ENCODE measurements at regions not wholly inside any gene's neighbourhood (a gene's known extent, or its start where the extent isn't known, plus 50 kb on each side); places are given as distances from the start of the nearest gene placed in this dataset.
"Not testable (repeated sequence)": the region's sequence is repeated elsewhere in the genome, so short reads cannot be mapped to it uniquely, and the experiment has no call there.

DNA sequence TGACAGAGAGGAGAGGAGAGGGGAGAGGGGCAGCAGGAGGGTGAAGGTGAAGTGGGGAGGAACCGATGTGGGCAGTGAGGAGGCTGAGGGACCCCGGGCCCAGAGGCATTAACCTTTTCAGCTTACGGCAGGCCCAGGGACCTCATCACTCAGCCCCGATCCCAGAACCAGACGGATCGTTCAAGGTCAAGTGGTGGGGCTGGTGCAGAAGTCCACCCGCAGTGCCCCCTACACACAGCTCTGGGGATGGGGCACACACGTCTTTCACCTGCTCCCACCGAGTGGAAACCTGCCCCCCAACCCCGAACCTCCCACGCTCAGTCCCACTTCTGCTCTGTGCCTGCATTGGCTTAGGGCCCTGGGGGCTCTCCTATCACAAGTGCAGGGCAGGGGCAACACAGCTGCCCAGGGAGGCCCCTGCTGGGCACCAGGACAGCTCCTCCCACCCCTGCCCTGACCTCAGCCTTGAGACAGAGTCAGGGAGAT is 81.9 kb upstream of the GOLGA6L4 start:
- not testable (repeated sequence) for DNase-seq (ENCODE audit: low read depth)

DNA sequence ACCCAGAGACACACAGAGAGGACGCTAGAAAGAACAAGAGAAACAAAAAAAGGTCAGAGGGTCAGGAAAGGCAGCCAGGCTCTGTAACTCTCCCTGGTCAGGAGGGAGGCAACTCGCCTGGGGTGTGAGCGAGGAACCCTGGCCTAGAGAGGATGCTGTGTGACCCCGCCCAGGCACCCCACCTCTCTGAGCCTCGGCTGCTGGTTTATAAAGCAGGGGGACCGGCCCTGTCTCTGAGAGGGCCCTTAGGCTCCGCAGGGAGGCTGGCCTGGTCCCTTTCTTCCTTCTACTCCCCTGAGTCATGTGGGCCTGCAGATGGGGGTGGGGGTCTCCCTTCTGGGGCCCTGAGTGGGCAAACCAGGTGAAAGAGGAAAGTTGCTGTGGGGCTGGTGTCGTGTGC is 81.3 kb upstream of the GOLGA6L4 start:
- not testable (repeated sequence) for DNase-seq (ENCODE audit: low read depth)

DNA sequence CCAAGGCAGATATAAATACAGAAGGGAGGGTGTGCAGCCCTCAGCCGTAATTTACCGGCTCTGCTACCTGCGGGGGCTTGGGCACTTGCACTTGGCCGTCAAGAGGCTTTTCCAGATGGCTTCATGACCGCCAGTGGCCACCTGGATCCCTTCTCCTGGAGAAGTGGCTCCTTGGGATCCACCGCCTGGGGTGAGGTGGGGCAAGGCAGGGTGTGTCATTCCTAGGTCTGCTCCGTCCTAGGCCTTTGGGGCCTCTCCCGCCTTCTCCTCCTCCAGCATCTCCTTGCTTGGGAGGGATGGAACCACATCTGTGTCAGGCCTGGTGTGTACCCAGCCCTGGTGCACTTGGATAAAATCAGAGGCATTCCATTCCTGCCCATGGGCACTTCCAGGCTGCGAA is 80.8 kb upstream of the GOLGA6L4 start:
- DNase-seq (ENCODE audit: low read depth) = not testable (repeated sequence)

DNA sequence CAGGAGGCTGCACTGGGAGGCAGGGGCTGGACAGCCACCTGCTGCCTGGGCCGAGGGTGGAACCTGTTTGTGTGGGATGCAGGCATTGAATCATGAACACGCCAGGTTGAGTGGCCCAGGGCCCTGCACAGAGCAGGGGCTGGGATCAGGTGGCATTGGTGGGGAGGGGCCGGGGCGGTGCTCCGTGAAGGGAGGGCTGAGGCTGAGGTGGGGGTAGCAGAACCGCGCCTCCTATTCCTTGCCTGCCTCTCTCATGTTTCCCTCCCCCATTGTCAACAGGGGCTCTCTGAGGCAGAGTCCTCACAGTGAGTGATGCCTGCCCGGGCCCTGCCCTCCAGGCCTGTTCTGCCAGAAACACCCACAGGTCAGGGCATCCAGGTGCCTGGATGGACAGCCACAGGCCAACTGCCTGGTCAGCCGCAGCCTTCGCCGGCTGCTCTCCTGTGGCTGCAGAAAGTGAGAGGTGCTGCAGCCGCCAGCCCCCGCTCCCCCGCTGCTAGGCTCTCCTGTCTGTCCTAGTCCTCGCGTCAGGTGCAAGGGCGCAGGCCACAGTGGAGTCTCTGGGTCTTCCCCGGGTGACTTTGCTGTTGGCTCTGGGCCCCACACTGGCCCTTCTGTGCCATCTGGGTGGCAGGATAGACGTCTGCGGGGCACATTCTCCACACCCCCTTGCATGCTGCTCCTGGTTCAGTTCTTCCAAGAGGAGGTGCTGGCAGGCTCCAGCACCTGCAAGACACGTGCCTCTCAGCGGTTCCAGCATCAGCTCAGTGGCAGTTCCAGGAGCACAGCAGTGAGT is 79.6 kb upstream of the GOLGA6L4 start:
- not testable (repeated sequence) for DNase-seq (ENCODE audit: low read depth)

DNA sequence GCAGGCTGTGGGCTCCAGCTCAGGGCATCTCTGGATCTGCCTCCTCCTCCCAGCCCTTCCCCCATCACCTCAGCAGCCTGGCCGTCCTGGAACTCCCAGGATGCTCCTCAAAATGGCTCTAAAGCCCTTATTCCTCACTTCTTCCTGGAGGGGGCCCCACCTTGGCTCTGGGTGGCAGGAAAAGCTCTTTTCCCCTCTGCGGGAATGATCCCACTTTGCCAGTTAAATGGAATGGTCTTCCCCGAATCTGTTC is 79.1 kb upstream of the GOLGA6L4 start:
- not testable (repeated sequence) for DNase-seq (ENCODE audit: low read depth)

DNA sequence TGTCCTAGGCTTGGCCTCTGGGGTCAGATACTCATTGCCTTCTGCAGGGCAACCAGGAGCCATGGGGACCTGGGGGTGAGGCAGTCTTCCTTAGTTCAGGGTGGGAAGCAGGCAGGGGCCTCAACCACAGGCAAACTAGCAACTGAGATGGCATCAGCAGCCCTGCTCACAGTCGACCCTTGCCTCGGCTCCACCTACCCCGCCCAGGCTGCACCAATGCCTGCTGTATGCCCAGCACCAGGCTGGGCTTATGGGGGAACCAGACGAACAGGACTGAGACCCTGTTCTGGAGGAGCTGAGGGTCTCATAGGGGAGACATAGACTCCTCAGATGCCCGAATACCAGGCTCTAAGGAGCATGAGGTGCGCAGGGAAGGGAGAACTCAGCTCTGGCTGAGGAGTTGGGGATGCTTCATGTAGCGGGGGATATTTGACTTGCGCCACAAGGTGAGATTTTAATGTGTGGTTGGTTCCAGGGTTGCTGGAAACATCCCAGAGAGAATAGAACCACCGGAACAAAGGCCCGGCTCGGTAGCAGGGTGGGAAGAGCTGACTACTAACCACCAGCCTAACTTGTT is 78.4 kb upstream of the GOLGA6L4 start:
- not testable (repeated sequence) for DNase-seq (ENCODE audit: low read depth)

DNA sequence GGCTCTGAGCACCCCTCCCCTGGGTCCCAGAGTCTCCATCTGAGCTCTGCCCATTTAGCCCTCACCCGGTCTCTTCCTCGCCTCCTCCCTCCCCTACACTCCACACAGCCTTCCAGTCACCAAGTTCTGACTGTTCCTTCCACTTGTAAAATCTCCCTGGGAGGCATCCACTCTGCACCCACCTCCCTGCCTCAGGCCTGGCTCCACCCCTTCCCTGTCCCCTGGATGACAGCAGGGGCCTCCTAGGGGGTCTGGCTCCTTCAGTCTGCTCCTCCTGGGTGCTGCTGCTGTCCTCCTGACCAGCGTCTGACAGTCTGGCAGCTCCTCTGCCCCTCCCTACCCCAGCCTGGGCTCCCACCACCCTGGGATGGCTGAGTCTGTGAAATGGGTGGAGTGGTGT is 77.7 kb upstream of the GOLGA6L4 start:
- not testable (repeated sequence) for DNase-seq (ENCODE audit: low read depth)

DNA sequence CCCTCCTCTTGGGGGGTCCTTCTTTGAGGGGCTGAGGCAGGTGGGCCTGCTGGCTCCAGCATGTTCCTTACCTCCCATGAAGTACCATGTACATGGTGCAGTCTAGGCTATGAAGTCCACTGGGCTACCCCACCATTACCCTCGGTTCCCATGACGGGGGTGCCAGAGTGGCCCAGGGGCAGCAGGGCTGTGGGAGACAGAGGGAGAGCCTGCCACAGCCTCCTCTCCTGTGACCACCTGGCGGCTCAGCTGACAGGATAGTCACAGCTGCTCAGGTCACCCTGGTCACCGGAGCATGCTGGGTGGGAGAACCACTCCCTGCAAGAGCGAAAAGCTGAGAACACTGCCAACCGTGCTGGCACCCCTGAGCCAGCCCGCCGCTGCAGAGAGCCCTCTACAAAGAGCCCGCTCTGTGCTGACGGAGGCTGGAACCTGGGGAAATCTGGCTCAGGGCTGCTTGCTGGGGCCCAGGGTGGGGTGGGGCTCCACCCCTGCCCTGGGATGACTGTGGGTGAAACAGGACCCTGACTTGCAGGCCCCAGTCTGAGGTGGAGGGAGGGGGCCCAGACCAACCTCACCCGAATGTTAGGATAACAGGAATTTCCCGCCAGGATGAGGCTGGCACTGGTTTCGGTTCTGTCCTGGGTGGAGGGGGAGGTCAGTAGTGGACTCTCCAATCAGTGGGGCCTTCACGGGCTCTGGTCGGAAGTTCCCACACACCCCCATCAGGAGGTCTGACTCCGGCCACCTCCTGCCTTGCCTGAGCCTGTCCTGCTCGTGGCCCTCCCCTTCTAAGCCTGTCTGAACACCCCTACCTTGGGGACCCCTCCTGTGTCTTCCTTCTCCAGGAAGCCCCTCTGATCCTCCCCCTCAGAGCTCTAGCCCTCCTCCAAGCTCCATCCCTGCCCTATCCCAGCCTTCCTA is 76.0 kb upstream of the GOLGA6L4 start:
- DNase-seq (ENCODE audit: low read depth) = not testable (repeated sequence)

DNA sequence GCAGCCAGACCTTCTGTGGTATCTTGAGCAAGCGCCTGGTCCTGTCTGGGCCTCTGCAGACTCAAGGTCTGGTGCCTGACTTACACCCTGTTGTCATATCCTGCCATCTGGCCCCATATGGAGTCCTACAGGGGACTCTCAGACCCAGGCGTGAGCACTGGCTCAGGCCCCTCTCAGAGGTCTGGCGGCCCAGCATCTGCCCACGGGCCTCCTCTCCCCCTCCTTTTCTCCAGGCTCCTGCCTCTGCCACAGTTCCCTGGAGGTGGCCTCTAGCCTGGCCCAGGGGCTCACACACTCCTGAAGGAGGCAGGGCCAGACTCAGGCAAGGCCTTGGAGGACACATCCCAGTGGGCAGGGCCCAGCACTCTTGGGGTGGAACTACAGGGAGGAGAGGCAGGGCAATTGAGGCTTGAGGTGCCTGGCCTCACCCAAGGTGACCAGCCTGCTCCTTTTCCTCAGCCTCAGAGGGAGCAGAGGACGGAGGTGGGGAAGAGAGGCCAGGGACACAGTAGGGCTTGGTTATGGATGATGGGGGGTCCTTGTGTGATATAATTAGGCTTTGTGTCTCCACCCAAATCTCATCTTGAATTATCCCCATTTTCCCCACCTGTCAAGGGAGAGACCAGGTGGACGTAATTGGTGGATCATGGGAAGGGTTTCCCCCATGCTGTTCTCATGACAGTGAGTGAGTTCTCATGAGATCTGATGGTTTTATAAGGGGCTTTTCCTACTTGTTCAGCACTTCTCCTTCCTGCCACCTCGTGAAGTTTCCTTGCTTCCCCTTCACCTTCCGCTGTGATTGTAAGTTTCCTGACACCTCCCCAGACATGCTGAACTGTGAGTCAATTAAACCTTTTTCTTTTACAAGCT is 70.9 kb upstream of the GOLGA6L4 start:
- DNase-seq (ENCODE audit: low read depth) = not testable (repeated sequence)

DNA sequence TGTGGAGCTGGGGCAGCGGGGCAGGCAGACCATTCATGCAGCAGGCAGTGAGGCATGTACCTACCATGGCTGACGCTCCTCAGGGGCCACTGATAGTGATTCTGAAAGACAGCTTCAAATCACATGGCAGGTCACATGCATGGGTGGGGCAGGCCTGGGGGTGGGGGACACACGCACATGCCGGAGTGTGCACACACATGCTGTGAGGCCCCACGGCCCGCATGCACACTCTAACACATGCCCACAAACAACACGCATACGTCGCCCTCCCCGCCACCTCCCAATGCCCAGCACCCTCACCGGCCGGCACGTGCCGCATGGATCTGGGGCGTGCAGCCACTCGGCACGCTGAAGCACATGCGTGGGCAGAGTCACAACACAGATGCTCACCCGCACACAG is 65.5 kb upstream of the GOLGA6L4 start:
- not testable (repeated sequence) for DNase-seq (ENCODE audit: low read depth)

DNA sequence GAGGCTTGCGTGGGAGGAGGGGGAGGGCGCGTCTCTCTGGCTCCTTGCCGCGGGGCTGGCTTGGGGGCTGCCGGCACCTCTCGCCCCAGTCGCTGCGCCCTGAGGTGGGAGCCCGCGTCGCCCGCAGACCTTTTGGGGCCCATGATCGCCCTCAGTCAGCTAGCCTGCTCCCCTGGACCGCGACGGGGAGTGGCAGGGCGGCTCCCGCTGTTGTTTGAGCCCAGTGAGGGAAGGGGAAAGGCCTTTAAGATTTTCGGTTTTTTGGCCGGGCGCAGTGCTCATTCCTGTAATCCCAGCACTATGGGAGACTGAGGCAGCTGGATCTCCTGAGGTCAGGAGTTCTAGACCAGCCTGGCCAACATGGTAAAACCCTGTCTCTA is 62.4 kb upstream of the GOLGA6L4 start:
- not testable (repeated sequence) for DNase-seq (ENCODE audit: low read depth)

Data from activated T-cell treated with anti-CD3 and anti-CD28 coated beads for 1 hour (primary cell).